K562 (cell line): ENCODE measurements at regions not wholly inside any gene's neighbourhood (a gene's known extent, or its start where the extent isn't known, plus 50 kb on each side); places are given as distances from the start of the nearest gene placed in this dataset.

ENCODE experiments used
- ATAC-seq: fragments of 200-7000 bp; cut with Tn5 transposase; 3 replicates; pipeline ENCODE4 v1.9.1; 2020; ENCODE audit warnings: moderate library complexity
- BruUV-seq: library from RNA; stranded (reverse); fragments of 400-500 nt; replicated peaks from 2 replicates; lab custom pipeline; 2021; lab: Mats Ljungman, UMichigan
- CTCF ChIA-PET: fragments of 300-600 bp; formaldehyde crosslinking; extraction: SDS; loops from one replicate; lab custom pipeline; 2021; ENCODE audit warnings: low intra/inter-chr PET ratio; lab: Yijun Ruan, JAX
- POLR2A ChIA-PET: fragments of 300-600, 350-650 bp; sonication (Branson Sonifier 250); formaldehyde crosslinking; extraction: SDS; loops from one replicate; lab custom pipeline; 2021; ENCODE audit warnings: antibody characterized with exemption, inconsistent platforms; lab: Yijun Ruan, JAX
- DNase-seq, 4 experiments: peaks; one replicate each; pipeline versions ENCODE4 v3.0.0 to v3.0.0-alpha.2; 2011 to 2018; ENCODE audit warnings: low spot score in 3 of 4, mixed read lengths in 3 of 4; ENCODE audit errors: extremely low read depth in 1 of 4
- FAIRE-seq: peaks from 2 replicates; lab custom pipeline; 2011; peaks lifted over from hg19 to GRCh38; lab: Jason Lieb, UNC
- H2AFZ ChIP-seq: 2 replicates; pipeline ENCODE4 v1.6.0; 2011; ENCODE audit warnings: low read depth, low read length, control low read depth, inconsistent platforms
- H3K27ac ChIP-seq: fragments of 200-600 bp; 3 replicates; pipeline ENCODE4 v1.8.0; 2011; ENCODE audit warnings: low read depth, mild to moderate bottlenecking, control low read depth, inconsistent platforms, low read length, moderate library complexity, mixed read lengths; ENCODE audit errors: extremely low read depth
- H3K27me3 ChIP-seq, 2 experiments: fragments of 300-600 bp in 1 of 2; 2 replicates in 1 of 2; 3 replicates in 1 of 2; pipeline versions ENCODE4 v1.6.0 to v1.8.0; 2011; ENCODE audit warnings: inconsistent platforms in 2 of 2, low read length in 2 of 2, mild to moderate bottlenecking in 1 of 2, mixed read lengths in 1 of 2, moderate library complexity in 1 of 2; ENCODE audit not compliant: control insufficient read depth in 2 of 2, insufficient read depth in 2 of 2
- H3K36me3 ChIP-seq: fragments of 300-600 bp; 3 replicates; pipeline ENCODE4 v1.8.0; 2011; ENCODE audit warnings: mild to moderate bottlenecking, low read length, inconsistent platforms; ENCODE audit not compliant: control insufficient read depth, insufficient read depth
- H3K4me1 ChIP-seq, 2 experiments: fragments of 200-600 bp in 1 of 2; replicated peaks in 1 of 2; 2 replicates in 1 of 2; 3 replicates in 1 of 2; pipeline versions ENCODE4 v1.5.1 to v1.8.0; 2011; ENCODE audit warnings: inconsistent platforms in 2 of 2, low read length in 2 of 2, mild to moderate bottlenecking in 1 of 2, mixed read lengths in 1 of 2, moderate library complexity in 1 of 2; ENCODE audit not compliant: control insufficient read depth in 2 of 2, insufficient read depth in 2 of 2
- H3K4me2 ChIP-seq: 2 replicates; pipeline ENCODE4 v1.6.1; 2011; ENCODE audit warnings: low read length, control low read depth, inconsistent platforms, mixed read lengths; ENCODE audit not compliant: insufficient read depth
- H3K4me3 ChIP-seq: fragments of 200-600 bp; sonication (generic), shearing (Covaris generic); 2 replicates; pipeline ENCODE4 v1.5.1; 2016; ENCODE audit warnings: control low read depth, inconsistent platforms
- H3K79me2 ChIP-seq: fragments of 200-600 bp; 3 replicates; pipeline ENCODE4 v1.8.0; 2011; ENCODE audit warnings: low read length, inconsistent platforms; ENCODE audit not compliant: control insufficient read depth, insufficient read depth
- H3K9ac ChIP-seq, 2 experiments: 2 replicates each; pipeline versions ENCODE4 v1.6.0 to v1.6.1; 2011; ENCODE audit warnings: low read depth in 2 of 2, low read length in 2 of 2, control low read depth in 1 of 2, inconsistent platforms in 1 of 2, mild to moderate bottlenecking in 1 of 2, mixed read lengths in 1 of 2; ENCODE audit not compliant: insufficient read depth in 1 of 2
- H3K9me1 ChIP-seq: one replicate; pipeline ENCODE4 v1.6.0; 2011; ENCODE audit warnings: inconsistent platforms, mild to moderate bottlenecking, low read length, moderate library complexity; ENCODE audit not compliant: control insufficient read depth, insufficient read depth
- H3K9me3 ChIP-seq: replicated peaks from 2 replicates; pipeline ENCODE4 v1.5.1; 2011; ENCODE audit warnings: low read depth, low read length, inconsistent platforms; ENCODE audit not compliant: control insufficient read depth, insufficient read depth
- H4K20me1 ChIP-seq: replicated peaks from 2 replicates; pipeline ENCODE4 v1.6.1; 2011; ENCODE audit warnings: low read length, inconsistent platforms, mixed read lengths; ENCODE audit not compliant: control insufficient read depth, insufficient read depth
- EGR1 ChIP-seq: fragments of 450-650 bp; conservative IDR thresholded peaks from 2 replicates; pipeline ENCODE4 v1.6.1; 2017; ENCODE audit warnings: mild to moderate bottlenecking
- NFE2 ChIP-seq: IDR thresholded peaks from 2 replicates; pipeline ENCODE4 v1.6.1; 2014; ENCODE audit warnings: antibody characterized with exemption, low read depth
- POLR3G ChIP-seq: IDR thresholded peaks from 2 replicates; pipeline ENCODE4 v1.6.1; 2011; ENCODE audit not compliant: insufficient read length, insufficient replicate concordance; ENCODE audit errors: extremely low read depth
- STAG1 ChIP-seq: sonication (generic); formaldehyde crosslinking; IDR thresholded peaks from 2 replicates; pipeline ENCODE4 v1.5.0; 2020; ENCODE audit warnings: missing genetic modification reagents, borderline replicate concordance
- ZFP30 ChIP-seq: fragments of 250-450 bp; sonication (Bioruptor Pico); IDR thresholded peaks from 2 replicates; pipeline ENCODE4 v1.8.0; 2022; ENCODE audit warnings: moderate library complexity, mild to moderate bottlenecking, inconsistent platforms, borderline replicate concordance
- ZNF584 ChIP-seq: fragments of 200-800 bp; sonication (Bioruptor generic); IDR thresholded peaks from 2 replicates; pipeline ENCODE4 v1.6.1; 2016; ENCODE audit warnings: low read depth, mild to moderate bottlenecking, missing genetic modification characterization, missing compliant biosample characterization
- ZNF76 ChIP-seq: fragments of 250-450 bp; sonication (Bioruptor Pico); IDR thresholded peaks from 2 replicates; pipeline ENCODE4 v1.4.0; 2020; ENCODE audit warnings: mild to moderate bottlenecking, moderate library complexity, borderline replicate concordance
- WGBS: fragments of 100-300 bp; shearing (Covaris generic); methylation state at CpG from one replicate; pipeline ENCODE4 v1.1.6; 2016; ENCODE audit warnings: low coverage, mixed read lengths; ENCODE audit not compliant: insufficient coverage; ENCODE audit errors: missing lambda C conversion rate; 5-methylcytosine and 5-hydroxymethylcytosine counted together
- in situ Hi-C: fragments of 300-500 bp; cut with MboI; formaldehyde crosslinking; loops from 4 replicates; pipeline ENCODE4 v1.15.0; 2018; ENCODE audit warnings: inconsistent platforms, mixed read lengths
- intact Hi-C: fragments of 100-400 bp; cut with micrococcal nuclease; formaldehyde crosslinking; loops from 2 replicates; pipeline ENCODE4 v1.14.2; 2022
- TF ChIP-seq, protein P1 (sequence below): fragments of 250-450 bp; sonication (Bioruptor Pico); IDR thresholded peaks from 2 replicates; pipeline ENCODE4 v1.8.0; 2021; ENCODE audit warnings: moderate library complexity, mild to moderate bottlenecking, inconsistent platforms
- TF ChIP-seq, protein P2 (sequence below), 2 experiments: fragments of 450-650 bp; IDR thresholded peaks; 2 replicates each; pipeline ENCODE4 v1.6.1; 2016; ENCODE audit warnings: mild to moderate bottlenecking in 2 of 2, borderline replicate concordance in 1 of 2, low read depth in 1 of 2, moderate library complexity in 1 of 2

DNA sequence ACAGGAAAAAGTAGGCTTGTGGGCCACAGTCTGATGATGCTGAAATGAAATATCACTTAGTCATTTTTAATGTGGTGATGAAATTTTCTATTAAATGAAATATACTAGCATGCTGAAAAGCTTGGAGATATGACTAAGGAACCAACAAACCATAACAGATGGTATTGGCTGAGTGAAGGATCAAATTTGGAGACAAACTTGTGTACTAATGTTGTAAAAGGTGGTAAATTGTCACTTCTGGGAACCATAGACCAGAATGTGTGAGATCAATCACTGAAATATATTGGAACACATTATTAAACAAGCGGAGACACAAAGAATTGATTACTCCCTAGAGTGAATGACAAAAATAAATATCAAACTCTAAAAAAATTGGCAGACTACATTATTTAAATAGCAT lies 232.4 kb downstream of the DOK5 start:
- Histone ChIP-seq H3K36me3 (no peaks in the 10 kb centered on the region), H3K9me1 (no peaks in the 10 kb centered on the region), H3K4me2 (no peak overlapping the region), H4K20me1 (no peaks in the 10 kb centered on the region), H3K27me3 (no peaks in the 10 kb centered on the region), H3K9ac (no peak overlapping the region), H3K79me2 (no peaks in the 10 kb centered on the region), H3K4me1 (no peaks in the 10 kb centered on the region), H2AFZ (no peak overlapping the region), H3K9me3 (no peaks in the 10 kb centered on the region; the same call in 1 of the 2 replicates), H3K27ac (no peak overlapping the region), H3K4me3 (no peak overlapping the region)
- no peak for FAIRE-seq
- intact Hi-C loops (no loop called here), in situ Hi-C loops (no loop called here)
- no peak for ATAC-seq
- no TSS peak for BruUV-seq
- no peak for DNase-seq
- CTCF ChIA-PET, result no interaction called here
- WGBS, result 0% methylated on average over 1 of the region's 1 CpG
- TF ChIP-seq, protein P1, sequence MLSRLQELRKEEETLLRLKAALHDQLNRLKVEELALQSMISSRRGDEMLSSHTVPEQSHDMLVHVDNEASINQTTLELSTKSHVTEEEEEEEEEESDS, result no peak
- TF ChIP-seq, protein P2, sequence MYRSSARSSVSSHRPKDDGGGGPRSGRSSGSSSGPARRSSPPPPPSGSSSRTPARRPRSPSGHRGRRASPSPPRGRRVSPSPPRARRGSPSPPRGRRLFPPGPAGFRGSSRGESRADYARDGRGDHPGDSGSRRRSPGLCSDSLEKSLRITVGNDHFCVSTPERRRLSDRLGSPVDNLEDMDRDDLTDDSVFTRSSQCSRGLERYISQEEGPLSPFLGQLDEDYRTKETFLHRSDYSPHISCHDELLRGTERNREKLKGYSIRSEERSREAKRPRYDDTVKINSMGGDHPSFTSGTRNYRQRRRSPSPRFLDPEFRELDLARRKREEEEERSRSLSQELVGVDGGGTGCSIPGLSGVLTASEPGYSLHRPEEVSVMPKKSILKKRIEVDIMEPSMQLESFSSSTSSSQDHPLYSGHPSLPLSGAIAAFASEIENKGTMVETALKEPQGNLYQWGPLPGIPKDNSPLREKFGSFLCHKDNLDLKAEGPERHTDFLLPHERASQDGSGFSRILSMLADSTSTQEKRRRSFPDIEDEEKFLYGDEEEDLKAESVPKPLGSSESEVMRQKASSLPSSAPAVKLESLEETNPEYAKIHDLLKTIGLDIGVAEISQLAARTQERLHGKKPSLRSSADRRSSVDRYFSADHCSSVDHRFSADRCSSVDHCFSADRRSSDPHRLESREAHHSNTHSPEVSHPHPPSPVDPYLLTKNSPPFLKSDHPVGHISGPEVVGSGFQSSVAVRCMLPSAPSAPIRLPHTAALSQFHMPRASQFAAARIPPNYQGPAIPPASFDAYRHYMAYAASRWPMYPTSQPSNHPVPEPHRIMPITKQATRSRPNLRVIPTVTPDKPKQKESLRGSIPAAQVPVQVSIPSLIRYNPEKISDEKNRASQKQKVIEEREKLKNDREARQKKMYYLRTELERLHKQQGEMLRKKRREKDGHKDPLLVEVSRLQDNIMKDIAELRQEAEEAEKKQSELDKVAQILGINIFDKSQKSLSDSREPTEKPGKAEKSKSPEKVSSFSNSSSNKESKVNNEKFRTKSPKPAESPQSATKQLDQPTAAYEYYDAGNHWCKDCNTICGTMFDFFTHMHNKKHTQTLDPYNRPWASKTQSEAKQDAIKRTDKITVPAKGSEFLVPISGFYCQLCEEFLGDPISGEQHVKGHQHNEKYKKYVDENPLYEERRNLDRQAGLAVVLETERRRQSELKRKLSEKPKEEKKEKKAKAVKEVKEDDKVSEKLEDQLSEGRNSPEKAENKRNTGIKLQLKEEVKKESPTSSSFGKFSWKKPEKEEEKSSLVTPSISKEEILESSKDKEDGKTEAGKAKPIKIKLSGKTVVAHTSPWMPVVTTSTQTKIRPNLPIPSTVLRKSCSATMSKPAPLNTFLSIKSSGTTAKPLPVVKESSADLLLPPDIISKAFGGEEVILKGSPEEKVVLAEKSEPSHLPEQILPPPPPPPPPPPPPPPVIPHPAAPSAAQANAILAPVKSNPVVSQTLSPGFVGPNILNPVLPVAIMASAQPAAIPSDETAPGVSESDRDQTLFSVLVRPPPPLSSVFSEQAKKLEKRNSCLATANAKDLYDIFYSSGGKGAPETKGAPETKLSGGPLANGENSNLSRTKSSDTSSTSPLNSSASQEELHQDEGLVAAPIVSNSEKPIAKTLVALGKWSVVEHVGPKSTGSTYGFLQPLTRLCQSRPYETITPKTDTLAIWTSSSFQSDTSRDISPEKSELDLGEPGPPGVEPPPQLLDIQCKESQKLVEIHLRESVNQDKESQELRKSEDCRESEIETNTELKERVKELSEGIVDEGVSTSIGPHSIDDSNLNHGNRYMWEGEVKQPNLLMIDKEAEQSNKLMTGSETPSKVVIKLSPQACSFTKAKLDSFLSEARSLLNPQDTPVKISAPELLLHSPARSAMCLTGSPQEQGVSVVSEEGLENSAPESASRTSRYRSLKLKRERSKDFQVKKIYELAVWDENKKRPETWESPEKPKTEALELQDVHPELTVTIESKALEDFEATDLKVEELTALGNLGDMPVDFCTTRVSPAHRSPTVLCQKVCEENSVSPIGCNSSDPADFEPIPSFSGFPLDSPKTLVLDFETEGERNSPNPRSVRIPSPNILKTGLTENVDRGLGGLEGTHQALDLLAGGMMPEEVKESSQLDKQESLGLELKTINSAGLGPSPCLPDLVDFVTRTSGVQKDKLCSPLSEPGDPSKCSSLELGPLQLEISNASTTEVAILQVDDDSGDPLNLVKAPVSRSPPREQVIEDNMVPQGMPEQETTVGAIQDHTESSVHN (IDR thresholded peaks at IDR 0.05; ENCODE audit: borderline replicate concordance in 1 of 2, low read depth in 1 of 2), result no peak
- TF ChIP-seq ZFP30 (no peak), EGR1 (no peak), ZNF76 (CRISPR knock-in tag) (no peak), NFE2 (no peak), STAG1 (CRISPR knock-in tag) (no peak), POLR3G (no peak), ZNF584 (CRISPR knock-in tag) (no peak)
- POLR2A ChIA-PET, result no interaction called here
